Limb (tissue), 2 donors: ENCODE measurements at regions not wholly inside any gene's neighbourhood (a gene's known extent, or its start where the extent isn't known, plus 50 kb on each side); places are given as distances from the start of the nearest gene placed in this dataset.
A peak's percentile ranks its signal among the peaks of the same experiment; 100 is the strongest.

Experiments
- DNase-seq, 2 donors: peaks; one replicate each; pipeline ENCODE4 v3.0.0-alpha.2; 2016; ENCODE audit errors: extremely low spot score in 2 of 2

DNA sequence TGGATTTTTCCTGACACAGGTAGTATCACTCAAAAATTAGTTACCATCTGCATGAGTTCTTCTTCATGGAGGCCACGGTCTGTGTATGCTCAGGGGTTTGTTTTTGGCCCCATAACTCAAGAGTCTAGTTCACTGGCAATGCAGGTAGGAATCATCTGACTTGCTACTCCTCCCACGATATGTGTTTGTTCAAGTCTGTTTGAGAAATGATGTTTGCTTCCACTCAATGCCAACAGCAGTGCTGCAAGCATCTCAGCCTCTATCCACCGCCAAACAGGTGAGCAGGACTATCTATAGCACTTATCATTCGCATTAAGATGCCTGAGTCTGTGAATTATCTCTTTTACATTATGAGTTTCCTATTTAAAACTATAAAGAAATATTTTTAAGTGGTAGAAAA is 264.8 kb upstream of the PTGER4 start:
- no peak for DNase-seq

DNA sequence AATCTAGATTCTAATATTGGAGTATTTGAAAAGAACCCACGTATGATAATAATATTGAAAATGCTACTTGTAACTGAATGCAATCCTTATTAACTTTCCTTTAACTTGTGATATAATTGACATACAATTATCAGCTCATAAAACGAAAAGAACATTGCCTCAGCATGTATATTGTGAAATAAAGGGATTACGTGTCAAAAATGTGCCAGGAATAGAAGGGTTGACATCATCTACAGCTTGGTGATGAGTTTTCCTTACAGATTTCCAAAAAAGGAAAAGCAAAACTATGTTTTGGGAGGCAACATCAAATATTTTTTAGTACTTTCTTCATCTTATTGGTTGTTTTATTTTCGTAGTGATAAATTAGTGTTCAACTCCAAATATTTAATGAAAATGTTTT is 266.0 kb upstream of the PTGER4 start:
- no peak for DNase-seq

DNA sequence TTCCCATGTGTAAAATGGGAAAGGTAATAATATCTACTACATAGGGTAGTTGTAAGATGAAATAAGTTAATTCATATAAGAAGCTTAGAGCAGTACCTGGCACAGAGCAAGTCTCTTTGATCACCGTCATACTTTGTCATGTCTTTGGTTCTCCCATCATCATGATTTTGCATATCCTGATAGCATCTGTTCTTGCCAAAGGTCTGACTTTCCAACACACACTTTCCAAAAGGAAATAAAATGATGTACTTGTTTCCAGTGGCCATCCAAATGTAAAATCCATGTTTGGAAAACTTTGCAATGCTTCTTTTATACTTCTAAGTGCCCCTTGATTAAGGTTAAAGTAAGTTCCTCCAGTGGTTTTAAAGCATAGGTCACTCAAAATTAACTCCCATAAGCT is 266.9 kb upstream of the PTGER4 start:
- no peak for DNase-seq

DNA sequence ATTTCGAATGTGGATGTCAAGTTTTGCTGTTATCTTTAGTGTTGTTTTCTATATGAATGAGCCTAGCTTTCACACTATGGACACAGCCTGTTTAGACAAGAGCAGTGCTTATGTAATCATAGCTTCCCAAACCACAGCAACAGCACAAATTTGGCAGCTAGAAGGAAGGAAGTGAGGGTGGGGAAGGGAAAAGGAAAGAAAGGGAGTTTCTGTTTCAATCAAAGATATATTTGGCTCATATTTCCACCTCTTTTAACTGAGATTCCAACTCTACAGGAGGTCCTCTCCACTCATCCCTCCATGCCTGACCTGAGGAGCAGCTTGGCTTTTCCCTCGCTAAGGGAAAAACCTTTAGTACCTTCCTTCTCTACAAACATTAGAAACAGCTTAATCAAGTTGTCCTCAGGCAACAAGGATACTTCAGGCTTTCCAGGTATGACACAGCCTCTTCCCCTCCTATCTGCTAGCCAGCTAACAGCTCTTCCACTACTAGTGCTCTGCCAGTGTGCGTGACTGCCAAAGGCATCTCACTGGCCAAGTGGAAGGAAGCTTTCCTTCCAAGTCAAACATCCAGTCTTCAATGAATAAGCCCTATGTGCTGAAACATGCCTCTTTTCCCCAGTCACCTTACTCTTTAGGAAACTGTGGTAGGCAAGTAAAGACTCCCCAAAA is 268.6 kb upstream of the PTGER4 start:
- DNase-seq: no peak

DNA sequence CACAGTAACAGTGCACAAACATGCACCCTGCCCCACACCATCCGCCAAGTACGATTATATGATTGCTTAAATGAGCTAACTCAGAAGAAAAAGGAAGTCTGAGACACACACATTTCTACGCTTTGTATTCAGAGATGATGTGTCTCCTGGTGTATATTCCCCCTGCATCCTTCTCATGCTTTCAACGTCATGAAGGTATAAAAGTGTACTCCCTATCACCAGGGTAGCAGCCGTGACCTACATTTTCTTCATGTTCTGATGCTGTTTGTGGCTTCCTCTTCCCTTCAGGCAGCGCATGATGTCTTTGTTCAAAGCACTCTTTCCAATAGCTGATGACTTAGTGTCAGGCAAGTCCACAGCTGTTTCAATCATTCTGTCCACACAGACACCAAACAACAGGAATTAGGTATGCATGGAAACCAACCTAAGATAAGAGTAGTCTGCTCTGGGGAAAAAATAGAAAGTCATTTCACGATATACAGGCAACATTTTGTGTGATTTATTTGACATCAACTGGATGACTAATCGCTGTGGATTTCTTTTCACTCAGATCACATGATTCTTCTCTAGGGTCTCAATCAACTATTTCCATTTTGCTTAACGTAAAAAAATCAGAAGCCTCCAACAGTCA is 269.4 kb upstream of the PTGER4 start:
- DNase-seq: no peak

DNA sequence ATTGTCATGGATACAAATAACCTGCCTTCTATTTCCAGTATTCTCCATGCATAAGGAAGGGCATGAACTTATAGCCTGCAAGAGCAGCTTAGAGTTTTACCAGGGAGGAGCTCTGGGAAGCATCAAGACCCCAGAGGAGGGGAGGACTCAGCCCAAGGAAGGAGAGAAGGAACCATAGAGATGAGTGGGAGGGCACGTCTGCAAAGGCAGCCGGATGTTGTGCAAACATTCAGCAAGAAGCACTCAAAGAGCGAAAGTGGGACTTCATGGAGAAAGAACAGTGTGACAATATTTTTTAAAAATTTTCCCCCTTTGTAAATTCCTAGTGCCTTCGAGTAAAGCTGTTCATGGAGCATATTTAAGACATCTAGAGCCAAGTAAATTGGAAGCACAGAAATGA is 270.1 kb upstream of the PTGER4 start:
- DNase-seq: no peak

DNA sequence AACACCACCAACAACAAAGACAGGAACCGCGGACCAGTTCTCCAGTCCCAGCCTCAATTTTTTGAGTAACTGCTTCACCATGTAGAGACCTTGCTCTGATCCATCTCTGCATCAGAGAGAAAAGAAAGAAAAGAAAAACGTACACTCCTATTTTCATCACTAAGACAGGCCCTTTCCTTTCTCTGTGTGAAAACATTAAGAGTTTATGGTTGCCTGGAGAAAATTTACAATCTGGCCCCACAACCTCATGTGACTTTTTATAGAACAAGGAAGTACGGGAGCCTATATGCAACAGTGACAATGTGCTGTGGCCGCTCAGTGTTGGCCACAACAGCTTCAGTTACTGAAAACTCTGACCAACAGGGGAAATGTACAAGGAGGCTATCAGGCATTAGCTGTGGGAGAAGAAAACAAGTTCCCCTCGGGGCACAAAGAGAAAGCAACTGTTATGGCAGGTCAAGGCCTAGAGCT is 272.9 kb upstream of the PTGER4 start:
- DNase-seq: no peak

DNA sequence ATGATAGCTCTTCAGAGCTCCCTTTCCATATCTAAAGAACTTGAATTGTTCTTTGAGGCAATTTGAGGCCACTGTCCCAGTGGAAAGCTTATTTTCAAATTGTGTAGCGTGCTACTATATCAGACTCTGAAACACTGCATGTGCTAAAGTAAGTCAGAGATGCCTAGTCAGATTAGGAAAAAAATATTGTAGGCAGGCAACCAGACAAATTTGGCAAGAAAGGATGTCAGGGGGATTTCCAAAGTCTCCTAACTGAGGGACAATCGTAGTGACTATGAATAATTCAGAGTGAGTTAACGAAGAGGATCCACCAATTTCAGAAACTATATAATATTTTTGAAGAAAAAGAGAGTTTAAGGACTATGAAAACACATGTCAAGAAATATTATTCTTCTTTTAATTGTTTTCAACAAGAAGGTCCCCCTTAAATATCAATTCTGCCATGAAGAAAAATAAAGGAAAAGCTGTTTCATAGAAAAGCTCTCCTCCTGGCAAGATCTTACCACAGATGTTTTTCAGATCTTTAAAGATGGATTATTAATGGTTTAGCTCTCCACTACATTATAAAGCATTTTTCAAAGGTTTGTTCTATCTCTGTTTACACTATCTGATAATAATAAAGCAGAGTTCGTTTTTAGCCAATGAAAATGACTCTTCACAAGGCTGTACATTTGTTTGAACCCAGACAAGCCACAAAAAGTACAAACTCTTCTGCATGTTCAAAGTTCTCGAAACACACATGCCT is 273.5 kb upstream of the PTGER4 start:
- DNase-seq: no peak

DNA sequence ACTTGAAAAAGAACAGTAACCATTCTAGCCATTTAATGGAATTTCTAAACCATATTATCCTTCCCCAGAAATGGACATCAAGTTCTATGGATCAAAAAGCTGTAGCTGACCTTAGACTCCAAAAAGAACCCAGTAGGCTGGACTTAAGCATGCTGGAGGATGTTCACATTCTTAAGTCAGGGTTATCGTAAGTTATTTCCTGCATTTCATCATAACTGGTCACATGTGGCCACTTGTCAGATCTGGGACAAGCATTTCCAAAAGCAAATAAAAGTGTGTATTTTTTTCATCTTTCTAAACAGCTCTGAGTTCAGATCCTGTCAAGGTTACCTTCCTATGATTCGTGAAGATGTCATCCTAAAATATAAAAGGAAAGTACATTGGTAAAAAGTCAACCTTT is 274.5 kb upstream of the PTGER4 start:
- DNase-seq: no peak

DNA sequence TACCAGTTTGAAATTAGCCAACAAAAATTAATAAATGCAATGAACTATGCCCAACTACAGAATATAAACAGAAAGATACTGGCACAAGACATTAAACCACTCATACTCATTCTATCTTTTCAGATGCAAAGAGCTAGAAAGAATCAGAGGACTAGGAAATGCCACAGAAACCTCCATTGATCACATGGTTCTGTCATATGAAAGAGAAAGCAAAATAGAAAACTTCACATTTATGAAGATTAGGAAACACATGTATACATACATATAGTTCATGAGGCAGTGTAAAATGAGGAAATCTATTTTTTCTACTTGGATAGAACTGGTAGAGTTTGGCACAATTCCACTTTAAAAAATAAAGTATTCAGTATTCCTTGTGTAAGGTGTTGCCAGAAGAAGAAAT is 275.1 kb upstream of the PTGER4 start:
- DNase-seq: no peak

DNA sequence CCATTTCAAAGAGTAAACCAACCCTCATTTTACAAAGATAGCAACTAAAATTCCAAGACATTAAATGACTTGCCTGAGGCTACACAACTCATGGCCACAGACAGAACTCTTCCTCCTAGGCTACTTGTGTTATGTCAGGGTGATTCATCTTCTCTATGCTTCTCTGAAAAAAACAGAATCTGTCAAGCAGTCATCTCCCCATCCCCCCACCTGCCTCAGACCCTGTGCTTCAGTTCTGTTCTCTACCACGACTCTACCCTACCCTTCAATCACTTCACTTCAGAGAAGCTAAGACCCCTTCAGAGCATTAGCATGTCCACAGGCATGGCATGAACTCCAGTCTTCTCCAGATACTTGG is 277.7 kb upstream of the PTGER4 start:
- no peak for DNase-seq

DNA sequence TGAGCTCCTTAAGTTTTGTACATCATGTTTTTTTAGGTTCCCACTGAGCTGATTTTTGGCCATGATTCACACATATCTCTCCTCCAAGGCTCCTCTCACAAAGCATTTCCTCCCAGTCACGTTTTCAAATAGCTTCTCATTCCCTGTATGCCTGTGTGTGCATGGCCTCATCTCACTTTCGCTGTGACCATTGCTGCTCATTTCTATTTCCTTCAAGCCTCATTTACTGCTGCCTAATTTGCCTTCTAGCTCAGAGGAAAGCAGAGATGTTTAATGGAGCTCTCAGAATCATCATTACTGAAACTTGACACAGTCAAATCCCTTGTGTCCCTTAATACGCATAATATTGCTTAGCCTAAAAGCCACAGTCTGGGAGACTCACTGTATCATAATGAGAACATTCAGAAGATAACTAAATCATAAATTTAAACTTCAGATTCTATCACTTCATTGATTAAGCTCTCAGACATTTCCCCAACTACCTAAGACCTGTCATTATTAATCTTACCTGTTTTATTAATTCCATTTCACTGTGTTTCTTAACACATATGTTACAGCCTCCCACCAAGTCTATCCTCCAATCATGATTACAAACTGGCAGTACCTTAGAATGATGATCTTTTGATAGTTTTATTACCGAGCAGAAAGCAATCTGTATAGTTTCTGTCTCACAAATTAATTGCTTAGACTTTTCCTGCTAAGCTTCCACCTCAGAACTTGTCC is 278.3 kb upstream of the PTGER4 start:
- no peak for DNase-seq

DNA sequence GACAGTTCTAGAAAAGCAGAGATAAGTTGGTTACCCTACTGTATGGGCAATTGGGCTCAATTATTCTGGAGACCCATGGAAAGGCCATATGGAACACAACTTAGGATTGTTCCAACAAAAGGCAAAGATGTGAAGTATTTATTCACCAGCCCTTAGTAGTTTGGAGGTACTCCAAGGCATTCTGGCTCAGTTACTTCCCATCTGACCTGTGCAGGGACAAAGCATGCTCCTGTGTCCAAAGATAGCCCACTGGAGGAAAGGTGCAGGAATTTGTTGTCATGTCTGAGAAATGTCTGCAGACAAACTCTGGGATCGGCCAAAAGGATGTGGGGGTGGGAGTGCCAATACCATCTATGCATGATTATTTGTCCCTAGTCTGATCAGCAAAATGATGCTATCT is 279.5 kb upstream of the PTGER4 start:
- no peak for DNase-seq

DNA sequence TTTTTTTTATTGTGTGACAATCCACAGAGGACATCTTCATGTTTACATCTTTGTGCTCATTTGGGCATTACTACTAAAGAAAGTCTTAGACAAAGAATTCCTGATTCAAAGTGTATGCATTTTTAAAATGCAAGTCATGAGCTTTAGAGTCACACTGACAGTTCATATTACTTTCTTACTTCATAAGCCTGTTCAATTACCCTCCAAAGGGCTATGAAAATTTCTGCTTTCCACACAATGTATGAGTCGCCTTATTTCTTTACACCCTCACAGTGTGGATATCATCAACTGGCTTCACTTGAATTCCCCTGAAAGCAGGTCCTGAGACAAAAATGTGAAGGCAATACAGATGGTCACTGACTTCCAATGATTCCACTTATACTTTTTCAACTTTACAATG is 280.4 kb upstream of the PTGER4 start:
- DNase-seq: no peak

DNA sequence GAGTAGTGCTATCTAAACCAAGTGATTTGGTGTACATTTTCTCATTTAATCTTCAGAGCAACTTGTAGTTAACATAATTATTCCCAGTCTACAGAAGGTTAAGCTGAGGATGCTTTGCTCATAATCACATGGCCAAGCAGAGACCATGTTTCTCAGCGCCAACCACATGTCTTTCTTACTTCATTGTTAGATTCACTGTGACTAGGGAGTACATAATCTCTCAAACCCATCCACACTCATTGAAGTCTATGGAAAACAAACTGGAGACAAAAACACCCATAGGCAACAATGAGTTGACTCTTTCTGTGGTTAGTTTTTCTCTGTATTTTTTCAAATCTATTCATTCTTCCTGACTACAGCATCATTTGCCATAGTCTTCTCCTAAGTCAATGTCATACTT is 281.7 kb upstream of the PTGER4 start:
- no peak for DNase-seq

DNA sequence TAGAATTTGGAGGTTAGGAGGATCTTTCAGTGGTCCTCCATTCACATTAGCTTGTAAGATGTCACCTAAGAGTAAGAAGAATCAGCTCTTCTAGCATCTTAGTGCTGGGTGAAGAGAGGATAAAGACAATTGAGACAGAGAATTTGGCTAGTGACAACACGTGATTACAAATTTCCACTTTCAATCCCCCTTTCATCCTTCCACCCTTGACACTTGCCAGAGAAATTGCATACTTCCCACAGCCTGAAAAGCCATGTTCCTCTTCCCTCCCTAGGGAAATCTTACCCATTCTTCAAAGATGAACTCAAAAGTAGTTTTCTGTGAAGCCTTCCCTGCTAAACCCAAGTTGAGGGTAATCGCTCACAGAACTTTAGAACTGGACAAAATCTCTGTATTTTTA is 282.6 kb upstream of the PTGER4 start:
- no peak for DNase-seq

DNA sequence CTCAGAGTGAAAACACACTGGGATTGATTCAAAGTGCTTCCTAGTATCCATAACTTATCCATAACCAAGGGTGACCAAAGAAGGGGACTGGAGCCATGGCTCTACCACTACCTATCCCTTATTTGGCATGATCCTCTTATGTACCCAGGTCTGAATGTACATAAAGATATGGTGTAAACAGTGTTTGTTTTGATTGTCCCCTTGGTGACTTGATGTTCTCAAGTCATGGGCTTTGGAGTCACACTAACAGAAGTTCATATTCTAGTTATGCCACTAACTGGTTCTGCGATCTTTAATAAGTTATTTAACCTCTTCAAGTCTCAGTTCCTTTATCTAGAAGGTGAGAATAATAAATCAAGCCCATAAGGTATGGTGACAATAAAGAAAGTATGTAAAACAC is 283.4 kb upstream of the PTGER4 start:
- no peak for DNase-seq

DNA sequence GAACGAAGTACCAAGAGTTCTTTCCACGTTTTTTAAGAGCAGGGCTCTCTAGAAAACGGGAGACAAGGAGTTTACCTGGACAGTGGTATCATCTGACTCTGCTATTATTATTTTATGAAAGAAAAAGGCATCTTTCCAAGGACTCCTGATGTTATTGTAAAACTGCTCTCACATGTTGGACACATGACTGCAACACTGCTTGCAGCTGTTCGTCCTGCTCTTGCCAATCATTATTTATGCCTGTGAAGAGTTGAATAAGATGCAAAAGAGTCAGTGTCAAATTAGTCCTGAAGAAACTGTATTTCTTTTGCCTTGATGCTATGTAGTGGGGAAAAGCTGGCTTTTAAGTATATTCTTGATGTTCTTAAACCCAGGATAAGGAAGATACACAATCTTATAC is 284.5 kb upstream of the PTGER4 start:
- DNase-seq: peak in 1 of 2 donors; percentile 55

DNA sequence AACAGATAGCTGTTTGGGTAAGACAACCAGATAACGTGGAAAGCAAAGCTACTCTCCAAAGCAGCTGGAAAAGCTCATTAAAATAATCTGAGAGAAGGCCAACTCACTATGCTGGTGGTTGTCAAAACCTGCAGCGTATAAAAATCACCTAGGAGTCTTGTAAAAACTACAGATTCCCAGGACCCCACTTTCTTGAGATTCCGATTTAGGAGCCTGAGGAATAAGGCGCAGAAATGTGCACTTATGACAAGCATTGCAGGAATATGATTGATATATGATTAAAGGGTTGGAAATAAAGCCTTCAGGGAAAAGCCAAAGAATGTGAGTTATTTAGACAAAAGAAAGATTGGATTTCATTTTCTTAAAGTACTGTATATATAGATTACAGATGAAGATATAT is 285.0 kb upstream of the PTGER4 start:
- DNase-seq: no peak

DNA sequence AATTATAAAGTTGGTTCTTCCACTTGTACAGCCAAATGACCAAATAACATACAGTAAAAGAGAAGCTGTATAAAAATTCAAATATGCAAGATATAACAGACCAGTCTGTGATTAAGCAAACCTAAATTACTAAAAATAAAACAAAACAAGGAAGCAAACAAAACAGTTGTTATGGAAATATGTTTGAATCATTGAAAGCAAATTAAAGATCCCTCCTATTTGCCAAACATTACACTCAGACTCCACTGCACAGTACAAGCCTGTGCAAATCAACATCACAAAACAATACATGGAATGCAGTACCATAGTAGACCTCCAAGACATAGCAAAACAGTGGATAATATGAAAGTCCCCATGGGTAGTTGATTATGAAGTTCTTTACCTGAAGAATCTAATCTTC is 288.1 kb upstream of the PTGER4 start:
- no peak for DNase-seq

DNA sequence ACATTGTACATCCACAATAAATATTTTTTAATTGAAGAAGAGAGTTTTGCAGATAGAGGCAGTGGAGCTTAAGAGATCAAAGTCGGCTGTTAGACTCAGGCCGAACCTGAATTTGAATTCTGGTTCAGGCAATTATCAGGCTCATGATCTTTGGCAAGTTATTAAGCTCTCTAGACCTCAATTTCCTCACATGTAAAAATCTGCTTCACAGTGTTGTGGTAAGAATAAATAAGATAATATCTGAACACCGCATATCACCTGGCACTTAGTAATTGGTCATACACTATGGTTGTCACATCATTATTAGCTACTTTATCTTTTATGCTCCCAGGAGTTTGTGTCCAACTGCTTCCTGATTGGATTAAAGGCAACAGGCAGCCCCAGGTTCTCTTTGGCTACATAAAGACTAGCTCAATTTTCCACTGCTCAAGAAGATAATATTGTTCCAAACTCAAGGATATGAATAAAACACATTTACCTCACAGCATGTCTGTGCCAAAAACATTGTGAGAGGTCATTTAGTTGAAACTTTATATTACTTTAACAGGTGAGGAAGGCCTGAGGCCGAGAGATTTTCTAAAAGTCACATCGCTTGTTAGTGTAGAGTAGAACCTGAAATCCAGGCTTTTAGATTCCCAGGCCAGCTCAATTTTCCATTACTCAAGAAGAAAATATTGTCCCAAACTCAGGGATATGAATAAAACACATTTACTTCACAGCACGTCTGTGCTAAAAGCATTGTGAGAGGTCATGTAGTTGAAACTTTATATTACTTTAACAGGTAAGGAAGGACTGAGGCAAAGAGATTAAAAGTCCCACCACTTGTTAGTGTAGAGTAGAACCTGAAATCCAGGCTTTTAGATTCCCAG is 289.2 kb upstream of the PTGER4 start:
- DNase-seq: no peak
